Suprapubic skin (tissue), 3 donors: ENCODE measurements at regions not wholly inside any gene's neighbourhood (a gene's known extent, or its start where the extent isn't known, plus 50 kb on each side); places are given as distances from the start of the nearest gene placed in this dataset.

ENCODE experiments used
- CTCF ChIP-seq, 2 donors: fragments of 200-600 bp in 1 of 2; fragments of 450-650 bp in 1 of 2; sonication (generic) in 1 of 2; IDR thresholded peaks; one replicate each; pipeline ENCODE4 v1.5.1; 2016 to 2019; ENCODE audit warnings: antibody characterized with exemption in 2 of 2, mild to moderate bottlenecking in 1 of 2, moderate library complexity in 1 of 2
- EP300 ChIP-seq: sonication (generic); formaldehyde crosslinking; IDR thresholded peaks from one replicate; pipeline ENCODE4 v1.6.1; 2017; ENCODE audit warnings: antibody characterized with exemption
- POLR2A ChIP-seq, 2 donors: fragments of 450-650 bp; IDR thresholded peaks; one replicate each; pipeline ENCODE4 v1.6.1; 2017; ENCODE audit warnings: antibody characterized with exemption in 2 of 2, mild to moderate bottlenecking in 2 of 2, moderate library complexity in 2 of 2

- no peak for TF ChIP-seq CTCF (IDR thresholded peaks at IDR 0.05)
- TF ChIP-seq POLR2A (IDR thresholded peaks at IDR 0.05), result no peak
- TF ChIP-seq EP300, result no peak
Measured at GRCh38 chr1:65491472-65491871, 71.0 kb downstream of the LEPR start.
